ENCODE measurements at regions not wholly inside any gene's neighbourhood (a gene's known extent, or its start where the extent isn't known, plus 50 kb on each side); places are given as distances from the start of the nearest gene placed in this dataset.
"Not testable (repeated sequence)": the region's sequence is repeated elsewhere in the genome, so short reads cannot be mapped to it uniquely, and the experiment has no call there.

DNA sequence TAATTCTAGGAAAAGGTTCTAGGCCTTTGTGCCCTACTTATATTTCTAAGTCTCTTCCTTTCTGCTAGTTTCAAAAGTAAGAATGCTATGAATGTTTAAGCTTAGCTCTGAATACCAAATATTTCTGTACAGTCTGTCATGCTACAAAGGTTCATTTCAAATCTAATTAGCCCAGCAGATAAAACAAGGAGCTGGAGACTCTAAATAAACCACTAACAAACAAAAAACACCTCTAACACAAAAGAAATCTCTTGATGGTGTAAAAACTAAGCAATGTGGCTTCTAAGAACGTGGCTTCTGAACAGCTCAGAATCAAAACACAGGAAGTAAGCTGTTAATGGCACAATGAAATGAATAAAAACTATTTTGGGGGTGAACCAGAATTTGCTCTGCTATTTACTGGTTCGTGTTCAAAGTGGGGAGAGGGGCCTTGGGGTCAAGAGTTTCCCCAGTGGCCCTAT, 198.3 kb downstream of the BCAS1 start:
- DNase-seq = no peak

DNA sequence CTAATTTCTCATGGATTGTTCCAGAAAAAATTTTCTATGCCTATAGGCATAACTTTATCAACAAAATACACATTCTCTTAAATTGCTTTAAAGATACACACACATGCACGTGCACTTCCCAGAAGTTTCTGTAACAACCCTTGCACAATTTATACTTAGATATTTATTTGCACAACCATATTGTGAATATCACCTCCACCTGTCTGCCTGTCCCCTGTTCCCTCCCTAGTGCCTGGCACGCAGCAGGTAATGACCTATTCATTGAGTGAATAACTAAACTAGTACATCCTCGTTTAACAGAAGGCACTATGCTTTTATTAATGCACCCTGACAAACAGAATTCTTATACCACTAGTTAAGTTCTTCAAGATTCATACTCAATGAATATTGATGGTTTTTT, 198.9 kb downstream of the BCAS1 start:
- DNase-seq = no peak

DNA sequence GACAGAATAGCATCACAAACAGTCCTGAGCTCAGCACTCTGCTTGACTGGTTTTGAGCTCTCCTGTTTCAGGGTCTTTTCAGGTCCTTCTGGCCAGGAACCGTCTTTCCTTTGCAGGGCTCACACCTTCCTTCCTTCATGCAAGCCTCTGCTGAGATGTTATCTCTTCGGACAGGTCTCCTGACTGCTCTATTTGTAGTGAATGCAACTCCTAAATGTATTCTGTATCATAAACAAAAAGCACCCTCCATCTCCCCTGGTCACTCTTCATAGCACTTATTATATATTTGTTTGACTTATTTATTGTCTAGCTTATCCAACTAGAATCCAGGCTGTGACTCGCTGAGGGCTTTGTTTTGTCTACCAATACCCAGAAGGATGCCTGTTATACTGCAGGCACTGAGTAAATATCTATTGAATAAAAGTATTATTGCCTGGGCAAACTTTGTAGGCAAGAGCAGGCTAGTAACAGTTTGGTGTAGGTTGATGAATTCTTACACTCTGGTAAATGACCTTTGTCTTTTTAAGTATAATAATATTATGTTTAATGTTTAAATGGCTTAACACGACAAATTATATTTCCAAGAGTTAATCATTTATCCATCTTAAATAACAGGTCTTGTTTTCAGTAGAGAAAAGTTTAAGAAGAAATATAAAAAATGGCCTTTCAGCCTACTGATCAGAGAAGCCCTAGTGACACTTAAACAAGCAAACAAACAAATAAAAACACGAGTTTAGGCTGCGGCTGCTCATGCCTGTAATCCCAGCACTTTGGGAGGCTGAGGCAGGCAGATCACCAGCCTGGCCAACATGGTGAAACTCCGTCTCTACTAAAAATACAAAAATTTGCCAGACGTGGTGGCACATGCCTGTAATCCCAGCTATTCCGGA, 199.7 kb downstream of the BCAS1 start:
- DNase-seq = peak; percentile 55

DNA sequence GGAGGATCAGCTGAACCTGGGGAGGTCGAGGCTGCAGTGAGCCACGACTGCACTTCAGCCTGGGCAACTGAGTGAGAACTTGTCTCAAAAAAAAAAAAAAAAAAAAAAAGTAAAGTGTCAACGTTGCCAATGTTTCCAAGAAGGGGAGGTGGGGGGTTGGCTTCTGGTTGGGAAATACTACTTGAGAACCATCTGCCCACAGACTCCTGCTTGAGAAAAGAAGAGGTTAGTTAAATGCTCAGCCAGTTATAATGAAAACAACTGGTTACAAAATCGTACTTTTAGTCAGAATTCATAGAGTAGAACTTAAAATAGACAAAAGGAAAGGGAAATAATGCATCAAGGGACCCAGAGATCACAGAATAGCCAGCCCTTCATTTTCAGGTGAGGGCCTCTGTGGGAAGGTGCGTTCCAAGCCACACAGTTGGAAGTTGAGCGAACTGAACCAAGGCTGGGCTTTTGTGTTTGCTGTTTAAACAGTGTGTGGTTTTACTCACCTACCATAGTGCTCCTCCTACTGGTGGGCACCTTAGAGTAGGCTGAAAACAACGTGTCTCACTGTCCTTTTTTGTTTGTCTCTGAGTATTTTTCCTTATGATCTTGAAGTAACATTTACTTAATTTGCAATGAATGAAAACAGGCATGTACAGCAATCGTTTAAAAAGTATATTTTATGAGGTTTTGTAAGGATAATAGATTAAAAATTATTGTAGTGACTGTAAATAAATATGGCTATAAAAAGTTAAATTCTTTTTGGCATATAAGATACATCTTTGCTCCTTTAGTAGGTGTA, 200.7 kb downstream of the BCAS1 start:
- peak; percentile 96 for DNase-seq

DNA sequence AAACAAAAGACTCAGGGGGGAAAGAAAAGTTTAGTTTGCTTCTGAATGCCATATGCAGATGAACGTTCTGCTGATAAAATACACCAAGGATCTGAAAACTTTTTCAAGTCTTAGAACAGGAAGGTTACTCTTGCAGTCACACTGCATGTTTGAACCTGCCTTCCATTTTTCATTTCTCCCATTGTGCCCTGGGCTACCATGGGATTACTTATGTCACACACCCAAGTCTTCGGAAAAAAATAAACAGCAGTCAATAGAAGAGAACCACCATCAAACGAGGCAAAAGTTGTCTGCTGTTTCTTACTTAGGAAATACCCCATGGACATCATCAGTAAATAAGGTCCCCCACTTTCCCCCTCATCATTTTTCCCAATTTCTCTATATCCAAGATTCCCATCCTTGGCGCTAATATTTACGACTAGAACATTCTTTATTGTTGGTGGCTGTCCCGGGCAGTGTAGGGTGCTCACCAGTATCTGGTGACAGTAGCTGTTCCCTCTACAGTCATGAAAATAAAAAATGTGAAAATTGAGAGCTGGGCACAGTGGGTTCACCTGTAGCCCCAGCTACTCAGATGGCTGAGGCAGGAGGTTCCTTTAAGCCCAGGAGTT, 202.5 kb downstream of the BCAS1 start:
- no peak for DNase-seq

DNA sequence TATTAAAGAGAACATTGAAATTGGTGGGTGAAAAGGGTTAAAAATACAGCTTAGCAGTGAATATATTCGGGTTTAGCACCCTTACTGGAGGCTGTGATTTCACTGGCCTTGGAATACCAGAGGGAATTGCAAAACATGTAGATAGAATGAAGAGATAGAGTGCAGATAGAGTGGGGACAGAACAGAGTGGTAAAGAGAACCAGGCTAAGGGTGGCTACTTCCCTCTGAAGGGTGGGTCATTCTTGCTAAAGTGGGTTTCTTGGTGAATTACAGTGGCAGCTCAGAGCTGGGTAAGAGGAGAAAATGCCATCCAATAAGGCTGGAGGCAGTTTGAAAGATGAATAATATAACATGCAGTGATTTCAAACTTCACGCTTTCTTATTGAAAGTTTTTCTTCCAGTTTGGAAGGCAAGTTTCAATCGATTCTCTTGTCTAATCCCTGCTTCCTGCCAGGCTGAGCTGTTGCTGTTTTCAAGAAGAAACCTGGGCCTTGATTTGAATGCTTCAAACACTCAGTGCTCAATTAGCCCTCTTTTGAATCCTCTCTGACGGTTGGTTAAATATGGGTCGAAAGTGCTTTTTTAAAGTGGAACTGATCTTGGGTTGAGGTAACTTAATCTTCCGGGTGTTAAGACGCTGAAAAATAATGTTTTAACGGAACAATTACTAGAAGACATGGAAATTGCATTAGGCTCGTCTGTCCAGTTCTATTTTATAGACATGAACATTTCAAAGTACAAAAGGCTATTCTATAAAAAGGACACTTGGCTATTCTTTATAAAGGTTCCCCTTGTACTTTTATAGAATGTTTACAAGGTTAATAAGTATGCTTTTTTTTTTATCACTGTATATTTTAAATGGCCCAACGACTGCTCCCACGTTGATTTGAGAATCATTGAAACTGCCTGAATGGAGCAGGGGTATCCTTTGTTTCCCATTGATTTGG, 203.3 kb downstream of the BCAS1 start:
- no peak for DNase-seq

DNA sequence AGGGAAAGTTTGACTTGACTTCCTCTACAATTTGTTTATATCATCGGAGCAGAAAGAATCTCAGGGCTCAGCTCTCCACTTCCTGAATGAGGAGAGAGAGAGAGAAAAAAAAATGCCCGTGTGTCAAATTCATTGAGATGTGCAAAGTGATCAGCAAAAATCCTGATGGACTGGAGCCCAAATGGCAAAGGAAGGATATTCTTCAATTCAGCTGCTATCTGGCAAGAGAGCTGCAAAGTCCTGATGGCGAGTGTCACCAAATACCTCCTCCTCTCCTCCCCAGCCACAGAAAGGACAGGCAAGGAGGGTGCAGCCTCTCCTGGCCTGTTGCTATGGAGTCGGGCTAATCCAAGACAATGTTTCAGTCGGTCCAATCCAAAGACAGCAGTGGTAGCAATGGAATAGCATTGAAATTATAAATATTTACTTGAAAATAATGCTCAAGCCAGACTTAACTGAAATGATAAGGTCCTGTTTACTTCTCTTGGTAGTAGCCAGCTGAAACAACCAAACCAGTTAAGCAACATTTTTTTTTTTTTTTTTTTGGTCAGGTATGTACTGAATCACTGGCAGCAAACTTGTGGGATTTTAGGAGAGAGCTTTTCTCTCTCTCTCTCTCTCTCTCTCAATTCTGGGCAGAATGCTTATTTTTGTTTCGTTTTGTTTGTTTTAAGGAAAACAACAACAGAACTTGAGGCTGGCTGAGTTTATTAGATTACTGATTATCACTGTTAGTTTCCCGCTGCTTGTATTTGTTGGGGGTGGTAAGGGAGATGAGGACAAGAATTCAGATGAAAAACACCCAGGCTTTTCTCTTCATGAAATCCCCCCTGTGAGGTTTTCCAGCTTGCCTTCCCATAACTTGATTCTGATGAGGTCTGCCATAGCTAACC, 204.2 kb downstream of the BCAS1 start:
- peak; percentile 92 for DNase-seq

DNA sequence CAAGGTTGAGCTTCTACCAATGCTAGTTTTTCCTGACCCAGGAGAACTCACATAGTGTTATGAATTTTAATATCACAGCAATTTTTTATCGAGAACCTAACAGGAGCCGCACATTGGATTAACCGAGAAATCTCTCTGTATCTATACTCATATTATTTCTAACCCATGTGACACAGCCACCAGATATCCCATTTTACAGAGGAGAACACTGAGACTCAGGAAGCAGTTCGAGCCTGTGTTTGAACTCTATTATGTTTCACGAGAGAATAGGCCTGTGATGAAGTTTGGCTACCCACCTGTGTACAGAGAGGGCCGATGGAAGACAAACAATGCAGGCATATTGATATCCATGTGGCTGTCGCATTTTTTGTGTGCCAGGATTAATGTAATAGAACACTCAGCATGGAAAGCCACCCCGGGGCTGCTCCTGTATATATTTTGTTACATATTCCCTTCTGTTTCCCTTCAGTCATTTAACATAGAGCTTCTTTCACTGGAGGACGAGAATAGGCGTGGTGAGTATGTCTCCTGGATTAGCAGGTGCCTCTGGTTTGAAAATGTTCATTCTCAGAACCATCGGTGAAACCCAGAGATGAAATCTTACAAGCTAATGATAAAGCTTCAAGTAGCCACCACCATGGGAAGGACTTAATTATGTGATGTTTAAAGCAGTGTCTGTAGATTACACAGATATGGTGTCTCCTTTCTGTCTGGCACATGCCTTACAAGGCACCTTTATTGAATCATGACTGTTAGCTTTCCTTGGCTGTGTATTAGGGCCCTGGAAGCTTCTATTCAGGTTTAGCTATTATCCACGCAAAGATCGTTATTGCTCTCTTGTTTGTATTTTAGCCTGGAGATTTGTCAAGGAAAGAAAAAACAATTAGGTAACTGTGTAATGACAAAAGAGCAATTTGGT, 205.4 kb downstream of the BCAS1 start:
- peak; percentile 24 for DNase-seq

DNA sequence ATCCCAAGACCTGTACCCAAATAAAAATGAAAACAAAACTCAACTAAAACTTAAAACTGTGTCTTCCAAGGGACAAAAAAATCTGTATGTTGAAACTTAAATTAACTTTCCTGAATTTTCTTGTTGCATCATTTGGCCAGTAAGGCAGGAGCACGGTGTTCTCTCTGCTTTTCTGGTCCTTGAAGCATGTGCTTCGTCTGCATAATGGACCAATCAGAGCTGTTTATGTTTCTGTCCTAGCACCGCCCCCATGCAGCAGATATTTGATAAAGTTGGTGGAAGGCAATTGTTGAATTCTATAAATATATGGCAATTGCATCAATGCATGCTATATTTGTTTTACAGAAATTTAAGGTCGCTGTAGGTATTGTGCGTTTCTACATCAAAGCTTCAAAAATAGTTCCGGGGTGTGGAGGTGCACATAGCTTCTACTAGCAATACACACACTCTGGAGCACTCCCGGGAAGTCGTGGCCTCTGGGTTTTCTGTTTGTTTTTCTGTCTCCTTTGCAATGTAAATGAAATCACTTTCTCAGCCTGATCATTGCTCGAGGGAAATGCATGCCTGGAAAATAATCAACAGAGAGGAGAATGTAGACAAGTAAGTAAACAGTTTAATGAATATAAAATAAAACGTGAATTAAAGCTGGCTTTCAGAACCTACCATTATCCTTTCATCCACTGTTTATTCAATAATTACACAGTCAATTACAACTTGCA, 206.3 kb downstream of the BCAS1 start:
- not testable (repeated sequence) for DNase-seq

DNA sequence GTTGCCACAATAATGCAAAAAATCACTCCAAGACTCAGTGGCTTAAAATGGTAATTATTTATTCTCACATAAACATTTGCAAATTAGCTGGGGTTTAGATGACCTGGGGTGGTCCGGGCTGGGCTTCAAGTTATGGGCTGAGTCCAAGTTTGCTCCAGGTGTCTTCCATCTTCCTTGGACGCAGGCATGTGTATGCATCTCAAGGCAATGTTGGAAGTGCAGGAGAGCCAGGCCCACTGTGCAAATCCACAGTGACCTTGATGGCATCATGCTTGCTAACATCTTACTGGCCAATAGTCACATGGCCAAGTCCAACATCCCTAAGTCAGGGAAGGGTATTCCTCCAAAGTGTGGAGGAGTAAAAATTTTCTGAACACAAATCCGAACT, 206.9 kb downstream of the BCAS1 start:
- not testable (repeated sequence) for DNase-seq

DNA sequence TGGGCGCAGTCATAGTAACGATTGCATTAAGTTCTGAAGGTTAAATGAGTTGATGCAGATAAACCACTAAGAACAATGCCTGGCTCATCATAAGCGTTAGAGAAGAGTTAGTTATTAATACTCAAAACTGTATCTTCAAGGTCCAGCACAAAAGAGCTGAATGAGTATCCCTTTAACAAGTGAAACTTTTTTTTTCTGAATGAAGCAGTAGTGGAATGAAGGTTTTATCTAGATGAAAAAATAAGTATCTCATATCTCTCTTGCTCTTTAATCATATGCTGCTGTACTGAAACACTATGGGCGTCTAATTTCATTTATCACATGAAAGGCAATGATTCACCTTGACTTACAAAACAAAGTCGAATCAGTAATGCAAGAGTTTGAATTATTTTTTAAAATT, 207.4 kb downstream of the BCAS1 start:
- DNase-seq = not testable (repeated sequence)

DNA sequence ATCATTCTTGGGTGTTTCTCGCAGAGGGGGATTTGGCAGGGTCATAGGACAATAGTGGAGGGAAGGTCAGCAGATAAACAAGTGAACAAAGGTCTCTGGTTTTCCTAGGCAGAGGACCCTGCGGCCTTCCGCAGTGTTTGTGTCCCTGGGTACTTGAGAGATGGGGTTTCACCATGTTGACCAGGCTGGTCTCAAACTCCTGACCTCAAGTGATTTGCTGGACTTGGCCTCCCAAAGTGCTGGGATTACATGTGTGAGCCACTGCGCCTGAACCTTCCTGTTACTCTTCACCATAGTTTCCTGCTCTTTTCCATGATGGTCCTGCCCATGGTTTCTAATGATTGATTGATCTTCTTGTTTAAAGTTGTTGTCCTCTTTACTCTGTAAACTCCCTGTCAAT, 207.9 kb downstream of the BCAS1 start:
- DNase-seq = not testable (repeated sequence)

DNA sequence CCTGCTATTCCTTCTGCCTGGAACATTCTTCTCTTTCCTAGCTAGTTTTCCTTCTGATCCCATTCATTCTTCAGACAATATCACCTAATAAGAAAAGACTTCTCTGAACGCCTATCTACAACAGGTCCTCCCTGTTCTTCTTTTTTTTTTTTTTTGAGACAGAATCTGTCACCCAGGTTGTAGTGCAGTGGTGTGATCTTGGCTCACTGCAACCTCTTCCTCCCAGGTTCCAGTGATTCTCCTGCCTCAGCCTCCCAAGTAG, 208.3 kb downstream of the BCAS1 start:
- DNase-seq = not testable (repeated sequence)

DNA sequence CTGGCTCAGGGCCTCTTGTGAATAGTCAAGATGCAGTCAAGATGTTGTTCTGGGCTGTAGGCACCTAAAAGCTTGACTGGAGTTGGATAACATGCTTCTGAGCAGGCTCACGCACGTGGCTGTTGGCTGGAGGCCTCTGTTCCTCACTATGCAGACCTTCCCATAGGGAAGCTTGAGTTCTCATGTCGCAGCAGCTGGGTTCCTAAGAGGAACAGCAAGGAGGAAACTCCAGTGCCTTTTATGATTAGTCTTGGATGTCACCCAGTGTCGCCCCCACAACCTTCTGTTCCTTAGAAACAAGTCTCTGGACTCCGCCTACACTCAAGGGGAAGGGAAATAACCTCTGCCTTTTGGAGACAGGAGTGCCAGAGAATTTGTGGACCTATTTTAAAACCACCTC, 210.7 kb downstream of the BCAS1 start:
- DNase-seq = no peak

DNA sequence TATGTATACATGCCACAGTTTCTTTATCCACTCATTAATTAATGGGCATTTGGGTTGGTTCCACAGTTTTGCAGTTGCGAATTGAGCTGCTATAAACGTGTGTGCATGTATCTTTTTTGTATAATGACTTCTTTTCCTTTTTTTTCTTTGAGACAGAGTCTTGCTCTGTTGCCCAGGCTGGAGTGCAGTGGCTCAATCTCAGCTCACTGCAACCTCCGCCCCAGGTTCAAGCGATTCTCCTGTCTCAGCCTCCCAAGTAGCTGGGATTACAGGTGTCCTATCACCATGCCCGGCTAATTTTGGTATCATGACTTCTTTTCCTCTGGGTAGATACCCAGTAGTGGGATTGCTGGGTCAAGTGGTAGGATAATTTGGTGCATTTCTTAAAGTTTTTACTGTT, 211.4 kb downstream of the BCAS1 start:
- DNase-seq = not testable (repeated sequence)

DNA sequence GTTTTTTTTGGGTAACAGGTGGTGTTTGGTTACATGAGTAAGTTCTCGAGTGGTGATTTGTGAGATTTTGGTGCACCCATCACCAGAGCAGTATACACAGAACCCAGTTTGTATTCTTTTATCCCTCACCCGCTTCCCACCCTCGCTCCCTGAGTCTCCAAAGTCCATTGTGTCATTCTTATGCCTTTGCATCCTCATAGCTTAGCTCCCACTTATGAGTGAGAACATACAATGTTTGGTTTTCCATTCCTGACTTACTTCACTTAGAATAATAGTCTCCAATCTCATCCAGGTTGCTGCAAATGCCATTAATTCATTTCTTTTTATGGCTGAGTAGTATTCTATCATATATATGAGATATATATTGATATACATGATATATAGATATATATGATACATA, 211.9 kb downstream of the BCAS1 start:
- DNase-seq = not testable (repeated sequence)

DNA sequence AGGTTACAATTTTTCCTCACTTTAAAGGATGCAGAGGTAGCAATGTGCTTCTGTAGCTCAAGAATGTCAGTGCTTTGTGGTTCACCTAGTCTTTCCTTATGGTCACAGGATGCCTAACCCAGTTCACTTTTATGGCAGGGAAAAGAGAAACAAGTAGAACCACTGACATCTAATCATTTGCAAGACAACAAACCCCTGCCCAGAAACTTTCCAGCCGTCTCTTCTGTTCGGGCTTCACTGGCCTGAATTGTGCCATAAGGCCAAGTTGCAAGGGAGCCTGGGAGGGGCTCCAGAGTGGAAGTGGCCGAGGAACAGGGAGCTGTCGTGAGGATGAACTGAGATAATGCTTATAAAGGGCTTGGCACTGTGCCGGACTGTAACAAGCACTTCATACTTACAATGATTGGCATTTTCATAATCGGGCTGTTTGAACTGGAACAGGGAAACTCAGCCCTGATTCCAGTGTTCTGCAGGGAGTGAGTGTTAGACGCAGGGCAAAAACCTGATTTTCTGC, 212.6 kb downstream of the BCAS1 start:
- DNase-seq = peak; percentile 26

DNA sequence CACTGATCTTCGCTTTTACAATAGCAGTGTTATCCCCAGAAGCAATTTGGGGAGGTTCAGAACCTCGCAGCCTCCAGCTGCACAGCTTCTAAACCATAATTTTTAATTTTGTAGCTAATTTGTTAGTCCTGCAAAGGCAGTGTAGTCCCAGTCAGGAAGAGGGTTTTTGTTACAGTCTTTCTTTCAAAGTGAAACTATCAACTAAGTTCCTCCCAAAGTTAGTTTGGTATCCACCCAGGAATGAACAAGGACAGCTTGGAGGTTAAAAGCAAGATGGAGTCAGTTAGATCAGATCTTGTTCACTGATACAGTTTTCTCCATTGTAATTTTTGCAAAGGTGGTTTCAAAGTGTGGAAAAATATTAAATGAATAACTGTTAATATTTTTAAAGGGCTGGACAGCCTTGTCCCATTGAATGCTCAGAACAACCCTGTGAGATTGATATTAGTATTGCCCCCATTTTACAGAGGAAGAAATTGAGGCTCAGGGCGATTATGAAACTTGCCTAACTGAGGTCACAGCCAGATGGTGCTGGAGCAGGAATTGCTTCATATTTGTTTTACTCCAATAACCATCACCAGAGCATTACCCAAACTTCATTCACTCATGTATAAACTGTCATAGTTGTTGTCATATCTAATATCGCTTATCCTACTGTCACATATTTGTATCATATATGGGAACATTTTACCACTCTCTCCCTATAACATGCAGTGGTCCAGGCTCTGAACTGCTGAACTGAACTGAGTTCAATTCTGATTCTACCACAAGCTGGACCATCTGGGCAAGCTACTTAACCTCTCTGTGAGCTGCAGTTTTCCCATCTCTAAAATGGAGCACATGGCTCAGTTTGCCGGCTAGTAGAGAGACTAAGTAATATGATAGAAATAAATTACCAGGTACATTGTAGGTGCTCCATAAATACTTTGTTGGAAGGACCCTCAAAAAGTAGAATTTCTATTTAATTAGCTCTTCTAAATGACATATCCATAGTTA, 213.8 kb downstream of the BCAS1 start:
- DNase-seq = no peak

All from DMS53 (cell line).